Activated B cell treated with CpG ODN at 0.5 μM for 24 hours (primary cell): ENCODE measurements at regions not wholly inside any gene's neighbourhood (a gene's known extent, or its start where the extent isn't known, plus 50 kb on each side); places are given as distances from the start of the nearest gene placed in this dataset.

Experiments used
- ATAC-seq: fragments of 200-7000 bp; cut with Tn5 transposase; one replicate; pipeline ENCODE4 v1.10.0; 2021; ENCODE audit warnings: low read depth, mild to moderate bottlenecking, moderate library complexity
- CTCF ChIA-PET: fragments of 350-600 bp; sonication (Branson Sonifier 250); formaldehyde crosslinking; loops from one replicate; lab custom pipeline; 2021; ENCODE audit warnings: antibody characterized with exemption; lab: Charles Lee
- POLR2A ChIA-PET: fragments of 350-600 bp; sonication (Branson Sonifier 250); formaldehyde crosslinking; loops from one replicate; lab custom pipeline; 2021; ENCODE audit warnings: antibody characterized with exemption; lab: Charles Lee
- DNase-seq: peaks from one replicate; pipeline ENCODE4 v3.0.0; 2022
- H3K27ac Mint-ChIP-seq: one replicate; pipeline ENCODE4 v1.8.0; 2020; ENCODE audit warnings: mixed read lengths
- H3K27me3 Mint-ChIP-seq: one replicate; pipeline ENCODE4 v1.8.0; 2021; ENCODE audit warnings: mixed read lengths
- H3K36me3 Mint-ChIP-seq: one replicate; pipeline ENCODE4 v1.8.0; 2021; ENCODE audit warnings: low read depth, mixed read lengths
- H3K4me1 Mint-ChIP-seq: one replicate; pipeline ENCODE4 v1.8.0; 2021; ENCODE audit warnings: mixed read lengths
- H3K4me3 Mint-ChIP-seq: one replicate; pipeline ENCODE4 v1.8.0; 2020; ENCODE audit warnings: mild to moderate bottlenecking, mixed read lengths
- H3K9me3 Mint-ChIP-seq: one replicate; pipeline ENCODE4 v1.8.0; 2020; ENCODE audit warnings: mixed read lengths
- CTCF ChIP-seq: fragments of 200-600 bp; IDR thresholded peaks from one replicate; pipeline ENCODE4 v1.8.0; 2022; ENCODE audit warnings: antibody characterized with exemption, mild to moderate bottlenecking
- intact Hi-C: fragments of 100-400 bp; cut with micrococcal nuclease; formaldehyde crosslinking; loops from one replicate; pipeline ENCODE4 v1.15.1; 2024

GRCh38 chr3:150357923-150358607, 50.0 kb upstream of the TSC22D2 start:
- no peak for ATAC-seq
- DNase-seq: no peak
- intact Hi-C loops: no loop called here
- H3K9me3 Mint-ChIP-seq: no peaks in the 10 kb centered on the region
- POLR2A ChIA-PET: interaction anchor here (1.6 kb wide), 1 partner anchor 27 kb away, joined by 6 read pairs; no protein-coding TSS in a partner anchor
- H3K4me1 Mint-ChIP-seq: no peaks in the 10 kb centered on the region
- H3K4me3 Mint-ChIP-seq: no peak overlapping the region
- CTCF ChIA-PET: no interaction called here
- no peak overlapping the region for H3K27ac Mint-ChIP-seq
- H3K27me3 Mint-ChIP-seq: no peaks in the 10 kb centered on the region
- TF ChIP-seq CTCF: no peak
- H3K36me3 Mint-ChIP-seq: no peaks in the 10 kb centered on the region

GRCh38 chr3:150357140-150357539, 51.0 kb upstream of the TSC22D2 start:
- Mint-ChIP-seq H3K27me3 (no peaks in the 10 kb centered on the region), H3K9me3 (no peaks in the 10 kb centered on the region), H3K4me1 (no peaks in the 10 kb centered on the region), H3K4me3 (no peak overlapping the region), H3K27ac (no peak overlapping the region), H3K36me3 (no peaks in the 10 kb centered on the region)
- CTCF ChIA-PET: no interaction called here
- TF ChIP-seq CTCF: no peak
- DNase-seq (no peak), ATAC-seq (no peak)
- intact Hi-C loops: no loop called here
- POLR2A ChIA-PET: no interaction called here

- no peak for DNase-seq
- intact Hi-C loops: no loop called here
- ChIA-PET POLR2A (no interaction called here), CTCF (no interaction called here)
- no peak for ATAC-seq
- no peaks in the 10 kb centered on the region for H3K36me3 Mint-ChIP-seq
- no peaks in the 10 kb centered on the region for H3K4me1 Mint-ChIP-seq
- H3K27ac Mint-ChIP-seq: no peak overlapping the region
- TF ChIP-seq CTCF: no peak
- no peaks in the 10 kb centered on the region for H3K27me3 Mint-ChIP-seq
- H3K9me3 Mint-ChIP-seq: no peaks in the 10 kb centered on the region
- H3K4me3 Mint-ChIP-seq: no peak overlapping the region
These were observed 52.5 kb upstream of the TSC22D2 start for GRCh38 chr3:150355574-150355973.

- POLR2A ChIA-PET: interaction anchor here (0.5 kb wide), 1 partner anchor 351 kb away, joined by 4 read pairs; the partner anchor contains the start of gene ERICH6
- H3K4me1 Mint-ChIP-seq: no peaks in the 10 kb centered on the region
- CTCF ChIA-PET: interaction anchor here (1.7 kb wide), 1 partner anchor 57 kb away, joined by 3 read pairs; no protein-coding TSS in a partner anchor
- no peak for TF ChIP-seq CTCF
- H3K27ac Mint-ChIP-seq: no peak overlapping the region
- no peak for DNase-seq
- ATAC-seq: no peak
- H3K36me3 Mint-ChIP-seq: no peaks in the 10 kb centered on the region
- peaks cover 4% of the 10 kb centered on the region for H3K27me3 Mint-ChIP-seq
- no peaks in the 10 kb centered on the region for H3K9me3 Mint-ChIP-seq
- no peak overlapping the region for H3K4me3 Mint-ChIP-seq
- intact Hi-C loops: no loop called here
These were observed 55.2 kb upstream of the TSC22D2 start for GRCh38 chr3:150352931-150353330.

GRCh38 chr3:150351398-150351797, 56.7 kb upstream of the TSC22D2 start:
- ChIA-PET POLR2A (no interaction called here), CTCF (no interaction called here)
- ATAC-seq: no peak

More at GRCh38 chr3:150351398-150351797, 56.7 kb upstream of the TSC22D2 start:
- Mint-ChIP-seq H3K36me3 (no peaks in the 10 kb centered on the region), H3K4me3 (no peak overlapping the region), H3K9me3 (no peaks in the 10 kb centered on the region), H3K27ac (no peak overlapping the region), H3K27me3 (peaks cover 4% of the 10 kb centered on the region), H3K4me1 (no peaks in the 10 kb centered on the region)
- TF ChIP-seq CTCF: no peak
- intact Hi-C loops: no loop called here
- no peak for DNase-seq
